GM12873 (cell line): ENCODE measurements at regions not wholly inside any gene's neighbourhood (a gene's known extent, or its start where the extent isn't known, plus 50 kb on each side); places are given as distances from the start of the nearest gene placed in this dataset.

Source experiments
- CTCF ChIP-seq: IDR thresholded peaks from 2 replicates; pipeline ENCODE4 v1.5.1; 2012; ENCODE audit warnings: low read depth, mild to moderate bottlenecking, moderate library complexity, low read length, control low read depth; ENCODE audit not compliant: insufficient read depth; ENCODE audit errors: missing control alignments

GRCh38 chr1:214220891-214221290, 60.1 kb upstream of the SMYD2 start:
- TF ChIP-seq CTCF: no peak

GRCh38 chr1:214224611-214225354, 56.2 kb upstream of the SMYD2 start:
- no peak for TF ChIP-seq CTCF

- TF ChIP-seq CTCF: no peak
Observed at GRCh38 chr1:214228976-214229375, 52.0 kb upstream of the SMYD2 start.

GRCh38 chr1:214229736-214230135, 51.2 kb upstream of the SMYD2 start:
- no peak for TF ChIP-seq CTCF
